HepG2 (cell line): ENCODE measurements at regions not wholly inside any gene's neighbourhood (a gene's known extent, or its start where the extent isn't known, plus 50 kb on each side); places are given as distances from the start of the nearest gene placed in this dataset.

ENCODE experiments used
- ATAC-seq: fragments of 200-7000 bp; cut with Tn5 transposase; 3 replicates; pipeline ENCODE4 v1.9.1; 2020; ENCODE audit warnings: mild to moderate bottlenecking, moderate library complexity
- BruUV-seq: library from RNA; stranded (reverse); fragments of 400-500 nt; replicated peaks from 2 replicates; lab custom pipeline; 2021; lab: Mats Ljungman, UMichigan
- CTCF ChIA-PET: fragments of 300-600 bp; formaldehyde crosslinking; extraction: SDS; loops from one replicate; lab custom pipeline; 2021; ENCODE audit warnings: low total read pairs, inconsistent platforms, low intra/inter-chr PET ratio; lab: Yijun Ruan, JAX
- POLR2A ChIA-PET: fragments of 350-600 bp; sonication (Branson Sonifier 250); formaldehyde crosslinking; loops from one replicate; lab custom pipeline; 2020; ENCODE audit warnings: antibody characterized with exemption, inconsistent platforms; lab: Yijun Ruan, JAX
- DNase-seq: peaks from one replicate; pipeline ENCODE4 v3.0.0-alpha.2; 2015; ENCODE audit warnings: low spot score
- FAIRE-seq: peaks from 3 replicates; lab custom pipeline; 2011; peaks lifted over from hg19 to GRCh38; lab: Jason Lieb, UNC
- H2AFZ ChIP-seq: one replicate; pipeline ENCODE4 v1.6.1; 2011; ENCODE audit warnings: low read length, inconsistent platforms
- H3K27ac ChIP-seq: fragments of 300-600 bp; 3 replicates; pipeline ENCODE4 v1.8.0; 2011; ENCODE audit warnings: mixed run types, mild to moderate bottlenecking, mixed read lengths, low read length, inconsistent platforms; ENCODE audit not compliant: insufficient read depth; ENCODE audit errors: extremely low read length
- H3K27me3 ChIP-seq, 2 experiments: fragments of 200-600 bp in 1 of 2; 2 replicates in 1 of 2; 3 replicates in 1 of 2; pipeline versions ENCODE4 v1.6.0 to v1.8.0; 2011; ENCODE audit warnings: low read length in 2 of 2, mild to moderate bottlenecking in 2 of 2, moderate library complexity in 2 of 2, inconsistent platforms in 1 of 2; ENCODE audit not compliant: insufficient read depth in 2 of 2, control insufficient read depth in 1 of 2
- H3K36me3 ChIP-seq, 2 experiments: fragments of 200-600 bp in 1 of 2; replicated peaks in 1 of 2; 2 replicates in 1 of 2; 3 replicates in 1 of 2; pipeline versions ENCODE4 v1.5.1 to v1.8.0; 2011; ENCODE audit warnings: low read length in 2 of 2, inconsistent platforms in 1 of 2; ENCODE audit not compliant: insufficient read depth in 2 of 2, control insufficient read depth in 1 of 2
- H3K4me1 ChIP-seq: 2 replicates; pipeline ENCODE4 v1.5.1; 2012; ENCODE audit warnings: low read length, inconsistent platforms; ENCODE audit not compliant: insufficient read depth
- H3K4me2 ChIP-seq: 2 replicates; pipeline ENCODE4 v1.6.0; 2011; ENCODE audit warnings: low read depth, low read length, inconsistent platforms
- H3K4me3 ChIP-seq, 3 experiments: fragments of 200-600 bp in 1 of 3; sonication (generic), shearing (Covaris generic) in 1 of 3; replicated peaks in 1 of 3; 2 replicates each; pipeline ENCODE4 v1.5.1; 2011 to 2016; ENCODE audit warnings: low read length in 3 of 3, inconsistent platforms in 2 of 3, low read depth in 2 of 3, mild to moderate bottlenecking in 2 of 3, control low read depth in 1 of 3, mixed read lengths in 1 of 3; ENCODE audit not compliant: insufficient read depth in 1 of 3
- H3K79me2 ChIP-seq: one replicate; pipeline ENCODE4 v1.6.1; 2011; ENCODE audit warnings: low read length, inconsistent platforms; ENCODE audit not compliant: insufficient read depth
- H3K9ac ChIP-seq: 2 replicates; pipeline ENCODE4 v1.6.0; 2011; ENCODE audit warnings: mild to moderate bottlenecking, low read depth, low read length, inconsistent platforms; ENCODE audit not compliant: insufficient read depth
- H3K9me3 ChIP-seq: 2 replicates; pipeline ENCODE4 v1.5.1; 2012; ENCODE audit warnings: mild to moderate bottlenecking, low read length
- H4K20me1 ChIP-seq: 2 replicates; pipeline ENCODE4 v1.6.0; 2011; ENCODE audit warnings: inconsistent platforms, mild to moderate bottlenecking, low read length, moderate library complexity; ENCODE audit not compliant: insufficient read depth
- CBX5 ChIP-seq: sonication (generic); formaldehyde crosslinking; IDR thresholded peaks from 2 replicates; pipeline ENCODE4 v1.4.0; 2020; ENCODE audit warnings: missing genetic modification reagents, borderline replicate concordance
- CREB1 ChIP-seq, 2 experiments: fragments of 450-650 bp in 1 of 2; IDR thresholded peaks; 2 replicates each; pipeline ENCODE4 v1.6.1; 2016 to 2017; ENCODE audit warnings: control low read depth in 1 of 2, mild to moderate bottlenecking in 1 of 2, missing compliant biosample characterization in 1 of 2, missing genetic modification characterization in 1 of 2
- CREM ChIP-seq, 2 experiments: sonication (generic) in 1 of 2; formaldehyde crosslinking in 1 of 2; IDR thresholded peaks; 2 replicates each; pipeline versions ENCODE4 v1.4.0 to v1.6.1; 2016 to 2020; ENCODE audit warnings: antibody characterized with exemption in 1 of 2, mild to moderate bottlenecking in 1 of 2, missing genetic modification reagents in 1 of 2
- DMAP1 ChIP-seq: IDR thresholded peaks from 2 replicates; pipeline ENCODE4 v1.6.1; 2016
- FOXA3 ChIP-seq: IDR thresholded peaks from 2 replicates; pipeline ENCODE4 v1.6.1; 2016; ENCODE audit warnings: missing genetic modification reagents, missing compliant biosample characterization
- NFYB ChIP-seq: sonication (generic); formaldehyde crosslinking; IDR thresholded peaks from 2 replicates; pipeline ENCODE4 v1.4.0; 2020; ENCODE audit warnings: missing genetic modification reagents
- NFYC ChIP-seq: IDR thresholded peaks from 2 replicates; pipeline ENCODE4 v1.6.1; 2016; ENCODE audit warnings: missing genetic modification reagents, missing compliant biosample characterization
- POGZ ChIP-seq: sonication (generic); formaldehyde crosslinking; IDR thresholded peaks from 2 replicates; pipeline ENCODE4 v1.4.0; 2020; ENCODE audit warnings: mild to moderate bottlenecking, missing genetic modification reagents
- RXRA ChIP-seq: sonication (generic); formaldehyde crosslinking; IDR thresholded peaks from 2 replicates; pipeline ENCODE4 v1.5.1; 2020; ENCODE audit warnings: missing genetic modification reagents
- SRF ChIP-seq: IDR thresholded peaks from 2 replicates; pipeline ENCODE4 v1.6.1; 2011; ENCODE audit warnings: mild to moderate bottlenecking, low read depth, low read length, moderate library complexity
- SRY ChIP-seq: sonication (generic); formaldehyde crosslinking; IDR thresholded peaks from 2 replicates; pipeline ENCODE4 v1.8.0; 2022; ENCODE audit warnings: mild to moderate bottlenecking, missing genetic modification reagents
- XBP1 ChIP-seq: sonication (generic); formaldehyde crosslinking; IDR thresholded peaks from 2 replicates; pipeline ENCODE4 v1.5.0; 2020; ENCODE audit warnings: missing genetic modification reagents
- ZFP36 ChIP-seq: fragments of 150-350 bp; IDR thresholded peaks from 2 replicates; pipeline ENCODE4 v1.6.1; 2018; ENCODE audit warnings: borderline replicate concordance, low read length, low read depth; ENCODE audit not compliant: partially characterized antibody
- ZMYM4 ChIP-seq: sonication (generic); formaldehyde crosslinking; IDR thresholded peaks from 2 replicates; pipeline ENCODE4 v1.8.1; 2023; ENCODE audit warnings: mild to moderate bottlenecking, missing genetic modification reagents
- ZNF543 ChIP-seq: sonication (generic); formaldehyde crosslinking; IDR thresholded peaks from 2 replicates; pipeline ENCODE4 v1.4.0; 2020; ENCODE audit warnings: mild to moderate bottlenecking, missing genetic modification reagents
- in situ Hi-C: cut with HindIII; loops from 2 replicates; pipeline ENCODE4 v1.10.0; 2017; ENCODE audit warnings: low pct_unique_long_range_greater_than_20kb; ENCODE audit not compliant: extremely low pct_ligation_motif_present
- intact Hi-C: fragments of 100-400 bp; cut with micrococcal nuclease; formaldehyde crosslinking; loops from one replicate; pipeline ENCODE4 v1.10.0; 2022; ENCODE audit not compliant: unreplicated experiment
- TF ChIP-seq, protein P1 (sequence below), 2 experiments: sonication (generic) in 1 of 2; formaldehyde crosslinking in 1 of 2; IDR thresholded peaks; 2 replicates each; pipeline versions ENCODE4 v1.5.1 to v1.6.1; 2011 to 2020; ENCODE audit warnings: borderline replicate concordance in 1 of 2, low read depth in 1 of 2, low read length in 1 of 2, mild to moderate bottlenecking in 1 of 2, missing genetic modification reagents in 1 of 2, moderate library complexity in 1 of 2
- TF ChIP-seq, protein P2 (sequence below): sonication (generic); formaldehyde crosslinking; IDR thresholded peaks from 2 replicates; pipeline ENCODE4 v1.4.0; 2020; ENCODE audit warnings: missing genetic modification reagents, borderline replicate concordance
- TF ChIP-seq, protein P3 (sequence below): sonication (generic); formaldehyde crosslinking; IDR thresholded peaks from 2 replicates; pipeline ENCODE4 v1.5.0; 2020; ENCODE audit warnings: missing genetic modification reagents, mild to moderate bottlenecking, borderline replicate concordance

DNA sequence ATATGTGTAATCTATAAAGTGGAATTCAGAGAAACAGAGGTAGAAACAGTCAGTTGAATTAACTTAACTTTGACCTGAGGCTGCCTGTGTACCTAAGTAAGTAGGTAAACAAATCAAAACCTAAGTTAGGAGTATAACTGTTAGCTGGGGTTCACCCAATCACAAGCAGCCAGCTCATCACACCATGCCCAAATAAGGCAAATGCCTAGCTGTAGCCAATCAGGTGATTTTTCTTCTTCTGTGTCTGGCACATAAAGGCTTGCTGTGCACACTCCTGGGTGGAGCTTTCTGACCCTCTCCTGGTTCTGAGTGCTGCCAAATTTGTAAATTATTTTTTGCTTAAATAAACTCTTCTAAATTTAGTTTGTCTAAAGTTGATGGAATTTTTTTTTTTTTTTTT lies 54.7 kb upstream of the TRIM39 start:
- ChIA-PET POLR2A (no interaction called here), CTCF (no interaction called here)
- H2AFZ ChIP-seq: no peak overlapping the region
- H4K20me1 ChIP-seq: no peaks in the 10 kb centered on the region
- H3K36me3 ChIP-seq: no peaks in the 10 kb centered on the region
- peaks cover 10% of the 10 kb centered on the region for H3K4me1 ChIP-seq
- no peak overlapping the region for H3K27ac ChIP-seq
- H3K27me3 ChIP-seq: no peaks in the 10 kb centered on the region
- BruUV-seq: no TSS peak
- FAIRE-seq (no peak), DNase-seq (peak; percentile 44), ATAC-seq (peak; percentile 68)
- TF ChIP-seq ZNF543 (CRISPR knock-in tag) (no peak), RXRA (no peak), CREB1 (IDR thresholded peaks at IDR 0.05) (no peak), CREB1 (CRISPR knock-in tag; IDR thresholded peaks at IDR 0.05) (0 out of 2 replicates have a peak, but pooled peaks have one; percentile 14), SRY (CRISPR knock-in tag) (no peak), DMAP1 (CRISPR knock-in tag) (no peak), NFYC (CRISPR knock-in tag) (peak; percentile 60; the same call in 1 of the 2 replicates), SRF (peak; percentile 99), ZMYM4 (CRISPR knock-in tag) (peak; percentile 55; the same call in 1 of the 2 replicates), NFYB (CRISPR knock-in tag) (peak; percentile 58), CREM (IDR thresholded peaks at IDR 0.05) (peak; percentile 53; the same call in 1 of the 2 replicates), CREM (CRISPR knock-in tag; IDR thresholded peaks at IDR 0.05) (no peak), ZFP36 (peak; percentile 56), CBX5 (no peak), XBP1 (CRISPR knock-in tag) (peak; percentile 91; the same call in 1 of the 2 replicates), POGZ (CRISPR knock-in tag) (peak; percentile 51; the same call in 1 of the 2 replicates), FOXA3 (CRISPR knock-in tag) (0 out of 2 replicates have a peak, but pooled peaks have one; percentile 16)
- TF ChIP-seq, protein P1, sequence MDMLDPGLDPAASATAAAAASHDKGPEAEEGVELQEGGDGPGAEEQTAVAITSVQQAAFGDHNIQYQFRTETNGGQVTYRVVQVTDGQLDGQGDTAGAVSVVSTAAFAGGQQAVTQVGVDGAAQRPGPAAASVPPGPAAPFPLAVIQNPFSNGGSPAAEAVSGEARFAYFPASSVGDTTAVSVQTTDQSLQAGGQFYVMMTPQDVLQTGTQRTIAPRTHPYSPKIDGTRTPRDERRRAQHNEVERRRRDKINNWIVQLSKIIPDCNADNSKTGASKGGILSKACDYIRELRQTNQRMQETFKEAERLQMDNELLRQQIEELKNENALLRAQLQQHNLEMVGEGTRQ (IDR thresholded peaks at IDR 0.05; ENCODE audit: low read depth, low read length): no peak
- TF ChIP-seq, protein P1 (CRISPR knock-in tag; IDR thresholded peaks at IDR 0.05; ENCODE audit: borderline replicate concordance): peak; percentile 90; the same call in 1 of the 2 replicates
- TF ChIP-seq, protein P2, sequence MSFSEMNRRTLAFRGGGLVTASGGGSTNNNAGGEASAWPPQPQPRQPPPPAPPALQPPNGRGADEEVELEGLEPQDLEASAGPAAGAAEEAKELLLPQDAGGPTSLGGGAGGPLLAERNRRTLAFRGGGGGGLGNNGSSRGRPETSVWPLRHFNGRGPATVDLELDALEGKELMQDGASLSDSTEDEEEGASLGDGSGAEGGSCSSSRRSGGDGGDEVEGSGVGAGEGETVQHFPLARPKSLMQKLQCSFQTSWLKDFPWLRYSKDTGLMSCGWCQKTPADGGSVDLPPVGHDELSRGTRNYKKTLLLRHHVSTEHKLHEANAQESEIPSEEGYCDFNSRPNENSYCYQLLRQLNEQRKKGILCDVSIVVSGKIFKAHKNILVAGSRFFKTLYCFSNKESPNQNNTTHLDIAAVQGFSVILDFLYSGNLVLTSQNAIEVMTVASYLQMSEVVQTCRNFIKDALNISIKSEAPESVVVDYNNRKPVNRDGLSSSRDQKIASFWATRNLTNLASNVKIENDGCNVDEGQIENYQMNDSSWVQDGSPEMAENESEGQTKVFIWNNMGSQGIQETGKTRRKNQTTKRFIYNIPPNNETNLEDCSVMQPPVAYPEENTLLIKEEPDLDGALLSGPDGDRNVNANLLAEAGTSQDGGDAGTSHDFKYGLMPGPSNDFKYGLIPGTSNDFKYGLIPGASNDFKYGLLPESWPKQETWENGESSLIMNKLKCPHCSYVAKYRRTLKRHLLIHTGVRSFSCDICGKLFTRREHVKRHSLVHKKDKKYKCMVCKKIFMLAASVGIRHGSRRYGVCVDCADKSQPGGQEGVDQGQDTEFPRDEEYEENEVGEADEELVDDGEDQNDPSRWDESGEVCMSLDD (CRISPR knock-in tag): no peak
- TF ChIP-seq, protein P3, sequence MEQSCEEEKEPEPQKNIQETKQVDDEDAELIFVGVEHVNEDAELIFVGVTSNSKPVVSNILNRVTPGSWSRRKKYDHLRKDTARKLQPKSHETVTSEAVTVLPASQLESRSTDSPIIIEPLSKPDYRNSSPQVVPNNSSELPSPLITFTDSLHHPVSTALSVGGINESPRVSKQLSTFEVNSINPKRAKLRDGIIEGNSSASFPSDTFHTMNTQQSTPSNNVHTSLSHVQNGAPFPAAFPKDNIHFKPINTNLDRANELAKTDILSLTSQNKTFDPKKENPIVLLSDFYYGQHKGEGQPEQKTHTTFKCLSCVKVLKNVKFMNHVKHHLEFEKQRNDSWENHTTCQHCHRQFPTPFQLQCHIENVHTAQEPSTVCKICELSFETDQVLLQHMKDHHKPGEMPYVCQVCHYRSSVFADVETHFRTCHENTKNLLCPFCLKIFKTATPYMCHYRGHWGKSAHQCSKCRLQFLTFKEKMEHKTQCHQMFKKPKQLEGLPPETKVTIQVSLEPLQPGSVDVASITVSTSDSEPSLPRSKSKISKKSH: no peak
- in situ Hi-C loops (no loop called here), intact Hi-C loops (no loop called here)
- no peaks in the 10 kb centered on the region for H3K9me3 ChIP-seq
- H3K79me2 ChIP-seq: no peaks in the 10 kb centered on the region
- H3K4me2 ChIP-seq: peak overlapping the region; percentile 12; the same call in 1 of the 2 replicates
- H3K9ac ChIP-seq: no peak overlapping the region
- no peak overlapping the region for H3K4me3 ChIP-seq
